Smooth muscle cell (in vitro differentiated cells): ENCODE measurements at regions not wholly inside any gene's neighbourhood (a gene's known extent, or its start where the extent isn't known, plus 50 kb on each side); places are given as distances from the start of the nearest gene placed in this dataset.
A peak's percentile ranks its signal among the peaks of the same experiment; 100 is the strongest.
"Not testable (repeated sequence)": the region's sequence is repeated elsewhere in the genome, so short reads cannot be mapped to it uniquely, and the experiment has no call there.

ENCODE experiments used
- DNase-seq: peaks from one replicate; lab custom pipeline; 2025; ENCODE audit not compliant: unreplicated experiment; lab: John Stamatoyannopoulos, UW
- H2AFZ ChIP-seq: fragments of 200-600 bp; sonication (generic); 2 replicates; pipeline ENCODE4 v1.6.0; 2016; ENCODE audit warnings: antibody characterized with exemption, low read depth, mild to moderate bottlenecking
- H3F3A ChIP-seq: fragments of 200-600 bp; sonication (generic); 2 replicates; pipeline ENCODE4 v1.6.0; 2017; ENCODE audit warnings: antibody characterized with exemption, low read depth
- H3K27ac ChIP-seq: fragments of 200-600 bp; sonication (generic); 2 replicates; pipeline ENCODE4 v1.5.1; 2016; ENCODE audit warnings: low read depth, mild to moderate bottlenecking
- H3K27me3 ChIP-seq: fragments of 200-600 bp; sonication (generic); 2 replicates; pipeline ENCODE4 v1.6.1; 2016; ENCODE audit warnings: low read depth, mild to moderate bottlenecking
- H3K36me3 ChIP-seq: fragments of 200-600 bp; sonication (generic); 2 replicates; pipeline ENCODE4 v1.5.1; 2016; ENCODE audit warnings: low read depth
- H3K4me1 ChIP-seq: fragments of 200-600 bp; sonication (generic); 2 replicates; pipeline ENCODE4 v1.5.1; 2016; ENCODE audit warnings: low read depth
- H3K4me2 ChIP-seq: fragments of 200-600 bp; sonication (generic); 2 replicates; pipeline ENCODE4 v1.6.0; 2016; ENCODE audit warnings: mild to moderate bottlenecking
- H3K4me3 ChIP-seq: fragments of 200-600 bp; sonication (generic); 2 replicates; pipeline ENCODE4 v1.5.1; 2016; ENCODE audit warnings: mild to moderate bottlenecking
- H3K79me2 ChIP-seq: fragments of 200-600 bp; sonication (generic); 2 replicates; pipeline ENCODE4 v1.6.0; 2016; ENCODE audit warnings: low read depth, mild to moderate bottlenecking
- H3K9ac ChIP-seq: fragments of 200-600 bp; sonication (generic); 2 replicates; pipeline ENCODE4 v1.6.0; 2016; ENCODE audit warnings: low read depth
- H3K9me3 ChIP-seq: fragments of 200-600 bp; sonication (generic); replicated peaks from 2 replicates; pipeline ENCODE4 v1.5.1; 2016; ENCODE audit warnings: low read depth
- H4K20me1 ChIP-seq: fragments of 200-600 bp; sonication (generic); 2 replicates; pipeline ENCODE4 v1.6.0; 2016; ENCODE audit warnings: low read depth
- WGBS: methylation state at CpG from one replicate; pipeline ENCODE4 v1.1.7; 2016; ENCODE audit warnings: low lambda C conversion rate; 5-methylcytosine and 5-hydroxymethylcytosine counted together
- TF ChIP-seq, protein P1 (sequence below): fragments of 200-600 bp; sonication (generic); IDR thresholded peaks from 2 replicates; pipeline ENCODE4 v1.5.1; 2017; ENCODE audit warnings: borderline replicate concordance, mild to moderate bottlenecking, antibody characterized with exemption; ENCODE audit not compliant: insufficient read depth, poor library complexity, severe bottlenecking

DNA sequence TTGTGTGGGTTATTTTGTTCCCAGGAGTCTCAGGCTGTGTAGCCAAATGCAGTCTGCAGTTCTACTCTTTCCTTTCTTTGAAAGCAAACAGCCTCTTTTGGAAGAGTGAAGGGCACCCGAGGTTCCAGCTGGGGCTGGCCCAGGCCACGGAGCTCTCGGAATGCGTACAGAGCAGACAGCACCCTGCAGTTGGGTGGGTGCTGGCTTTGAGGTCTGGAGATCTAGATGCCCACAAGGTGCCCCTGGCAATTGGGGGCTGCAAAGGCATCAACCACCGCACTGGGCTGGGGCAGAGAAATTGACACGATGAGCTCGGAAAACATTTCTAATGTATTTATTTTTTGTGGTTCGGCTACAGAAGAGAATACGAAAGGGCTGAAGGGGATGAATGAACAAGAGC lies 191.6 kb upstream of the ZNF469 start:
- H3K27me3 ChIP-seq, H4K20me1 ChIP-seq, H3K9me3 ChIP-seq, H3F3A ChIP-seq, H3K4me2 ChIP-seq, H3K36me3 ChIP-seq, DNase-seq, H3K4me3 ChIP-seq, H3K27ac ChIP-seq, H3K79me2 ChIP-seq, H2AFZ ChIP-seq, H3K9ac ChIP-seq, H3K4me1 ChIP-seq: not testable (repeated sequence)
- whole genome bisulfite sequencing = 88% methylated on average over 9 of the region's 9 CpGs

DNA sequence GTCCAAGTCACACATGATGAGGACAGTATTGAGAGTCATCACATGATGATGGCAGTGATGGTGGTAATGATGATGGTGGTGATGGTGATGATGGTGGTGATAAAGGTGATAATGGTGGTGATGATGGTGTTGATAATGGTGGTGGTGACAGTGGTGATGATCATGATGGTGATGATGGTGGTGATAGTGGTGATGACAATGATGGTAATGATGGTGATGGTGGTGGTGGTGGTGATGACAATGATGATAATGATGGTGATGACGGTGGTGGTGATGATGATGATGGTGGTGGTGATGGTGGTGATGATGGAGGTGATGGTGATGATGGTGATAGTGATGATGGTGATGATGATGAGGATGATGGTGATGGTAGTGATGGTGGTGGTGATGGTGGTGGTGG lies 190.2 kb upstream of the ZNF469 start:
- Histone ChIP-seq H3K4me2 (no peak overlapping the region), H3K4me1 (peaks cover 6% of the 10 kb centered on the region), H3K27me3 (no peaks in the 10 kb centered on the region), H2AFZ (no peak overlapping the region), H3K36me3 (no peaks in the 10 kb centered on the region), H3K4me3 (no peak overlapping the region), H4K20me1 (no peaks in the 10 kb centered on the region), H3F3A (no peaks in the 10 kb centered on the region), H3K79me2 (no peaks in the 10 kb centered on the region), H3K9me3 (no peaks in the 10 kb centered on the region), H3K9ac (no peak overlapping the region), H3K27ac (no peak overlapping the region)
- DNase-seq = no peak
- 87% methylated on average over 1 of the region's 1 CpG for WGBS
- TF ChIP-seq, protein P1, sequence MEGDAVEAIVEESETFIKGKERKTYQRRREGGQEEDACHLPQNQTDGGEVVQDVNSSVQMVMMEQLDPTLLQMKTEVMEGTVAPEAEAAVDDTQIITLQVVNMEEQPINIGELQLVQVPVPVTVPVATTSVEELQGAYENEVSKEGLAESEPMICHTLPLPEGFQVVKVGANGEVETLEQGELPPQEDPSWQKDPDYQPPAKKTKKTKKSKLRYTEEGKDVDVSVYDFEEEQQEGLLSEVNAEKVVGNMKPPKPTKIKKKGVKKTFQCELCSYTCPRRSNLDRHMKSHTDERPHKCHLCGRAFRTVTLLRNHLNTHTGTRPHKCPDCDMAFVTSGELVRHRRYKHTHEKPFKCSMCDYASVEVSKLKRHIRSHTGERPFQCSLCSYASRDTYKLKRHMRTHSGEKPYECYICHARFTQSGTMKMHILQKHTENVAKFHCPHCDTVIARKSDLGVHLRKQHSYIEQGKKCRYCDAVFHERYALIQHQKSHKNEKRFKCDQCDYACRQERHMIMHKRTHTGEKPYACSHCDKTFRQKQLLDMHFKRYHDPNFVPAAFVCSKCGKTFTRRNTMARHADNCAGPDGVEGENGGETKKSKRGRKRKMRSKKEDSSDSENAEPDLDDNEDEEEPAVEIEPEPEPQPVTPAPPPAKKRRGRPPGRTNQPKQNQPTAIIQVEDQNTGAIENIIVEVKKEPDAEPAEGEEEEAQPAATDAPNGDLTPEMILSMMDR = no peak

DNA sequence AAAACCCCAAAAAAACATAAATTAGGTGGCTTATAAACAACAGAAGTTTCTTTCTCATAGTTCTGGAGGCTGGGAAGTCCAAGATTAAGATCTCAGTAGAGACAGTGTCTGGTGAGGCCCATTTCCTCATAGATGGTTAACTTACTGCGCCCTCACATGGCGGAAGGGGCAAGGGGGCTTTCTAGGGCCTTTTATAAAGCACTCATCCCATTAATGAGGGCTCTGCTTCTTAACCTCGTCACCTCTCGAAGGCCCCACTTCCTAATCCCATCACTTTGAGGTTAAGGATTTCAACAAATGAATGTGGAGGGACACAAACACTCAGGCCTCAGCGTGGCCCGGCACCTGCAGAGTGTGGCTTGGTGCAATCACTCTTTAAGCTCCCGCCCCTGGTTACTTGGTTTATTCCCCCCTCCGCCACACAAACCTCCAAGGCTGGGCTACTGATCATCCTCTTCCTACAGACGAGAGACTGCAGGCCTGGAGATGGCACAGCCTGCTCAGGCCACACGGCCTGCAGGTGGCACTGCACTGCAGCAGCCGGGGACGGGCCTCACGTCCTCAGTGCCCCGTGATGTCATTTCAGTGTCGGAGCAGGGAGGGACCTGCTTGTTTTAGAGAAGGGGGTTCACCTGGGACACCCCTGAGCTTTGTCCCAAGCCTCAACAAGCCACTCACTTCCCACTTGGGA lies 188.9 kb upstream of the ZNF469 start:
- H4K20me1 ChIP-seq, H3K79me2 ChIP-seq, H3K9ac ChIP-seq, H2AFZ ChIP-seq, H3K9me3 ChIP-seq, H3F3A ChIP-seq, H3K27ac ChIP-seq, H3K27me3 ChIP-seq, H3K4me2 ChIP-seq, H3K4me3 ChIP-seq, H3K4me1 ChIP-seq, H3K36me3 ChIP-seq: not testable (repeated sequence)
- peak; percentile 10 for DNase-seq
- TF ChIP-seq, protein P1 = peak; percentile 69
- WGBS = 38% methylated on average over 15 of the region's 15 CpGs

DNA sequence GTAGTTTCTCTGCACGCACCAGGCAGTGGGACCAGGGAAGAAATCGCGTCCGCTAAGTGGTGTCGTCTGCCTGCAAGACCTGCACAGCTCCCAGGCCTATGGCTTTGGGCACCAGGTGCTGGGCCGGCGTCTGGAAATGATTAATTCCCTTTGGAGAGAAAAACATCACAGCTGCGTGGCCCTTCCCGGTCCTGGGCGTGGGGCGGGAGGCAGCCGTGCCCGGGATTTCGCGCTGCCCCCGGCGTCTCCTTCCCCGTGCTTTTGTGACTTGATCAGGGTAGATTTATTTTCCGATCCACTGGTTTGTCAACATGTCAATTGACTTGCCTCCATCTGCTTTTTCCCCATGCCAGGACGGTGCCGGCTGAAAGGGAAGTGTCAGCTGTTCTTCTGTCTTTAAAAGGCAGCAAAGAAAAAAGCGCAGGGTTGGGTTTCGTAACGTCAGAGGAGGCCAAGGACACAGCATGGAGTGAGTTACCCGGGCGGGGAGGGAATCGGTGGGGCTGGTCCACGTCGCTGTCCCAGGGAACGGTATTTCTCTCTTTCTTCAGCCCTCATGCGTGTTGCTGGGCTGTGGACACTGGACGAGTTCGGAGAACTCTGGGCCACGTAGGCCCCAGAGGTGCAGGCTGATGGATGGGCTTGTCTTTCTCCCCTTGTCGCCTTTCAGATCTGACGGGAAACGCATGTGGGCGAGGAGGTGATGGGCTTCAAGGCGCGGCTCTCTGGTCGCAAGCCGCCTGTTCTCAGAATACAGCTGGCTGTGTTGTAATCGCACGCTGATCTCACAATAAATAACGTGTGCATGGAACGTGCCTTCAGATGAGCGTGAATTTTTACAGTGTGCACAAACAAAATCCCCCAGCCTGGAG lies 188.1 kb upstream of the ZNF469 start:
- H4K20me1 ChIP-seq = no peaks in the 10 kb centered on the region
- H3K4me3 ChIP-seq = no peak overlapping the region
- no peak for DNase-seq
- H3K27me3 ChIP-seq = no peaks in the 10 kb centered on the region
- WGBS = 80% methylated on average over 47 of the region's 47 CpGs
- peaks cover 6% of the 10 kb centered on the region for H3K4me1 ChIP-seq
- no peaks in the 10 kb centered on the region for H3K36me3 ChIP-seq
- no peaks in the 10 kb centered on the region for H3F3A ChIP-seq
- no peak overlapping the region for H3K9ac ChIP-seq
- no peaks in the 10 kb centered on the region for H3K79me2 ChIP-seq
- peak overlapping the region; percentile 16 for H3K4me2 ChIP-seq
- no peak overlapping the region for H3K27ac ChIP-seq
- H3K9me3 ChIP-seq = no peaks in the 10 kb centered on the region
- TF ChIP-seq, protein P1 = no peak
- no peak overlapping the region for H2AFZ ChIP-seq
